Activated T-helper 17 cell treated with anti-CD3 and anti-CD28 coated beads, Interleukin-2, amount 50 U/mL, for 72 hours (primary cell): ENCODE measurements at regions not wholly inside any gene's neighbourhood (a gene's known extent, or its start where the extent isn't known, plus 50 kb on each side); places are given as distances from the start of the nearest gene placed in this dataset.
"Not testable (repeated sequence)": the region's sequence is repeated elsewhere in the genome, so short reads cannot be mapped to it uniquely, and the experiment has no call there.

Source experiments
- ATAC-seq: fragments of 150-1000 bp; cut with Tn5 transposase; replicated peaks from 2 replicates; pipeline ENCODE4 v1.10.0; 2021; ENCODE audit warnings: mild to moderate bottlenecking, moderate library complexity
- H3K27ac Mint-ChIP-seq: one replicate; pipeline ENCODE4 v1.8.0; 2022; ENCODE audit warnings: mixed read lengths
- H3K27me3 Mint-ChIP-seq: one replicate; pipeline ENCODE4 v1.8.0; 2022; ENCODE audit warnings: mixed read lengths
- H3K36me3 Mint-ChIP-seq: one replicate; pipeline ENCODE4 v1.8.0; 2022; ENCODE audit warnings: low read depth, mild to moderate bottlenecking, mixed read lengths
- H3K4me1 Mint-ChIP-seq: one replicate; pipeline ENCODE4 v1.8.0; 2022; ENCODE audit warnings: mixed read lengths
- H3K4me3 Mint-ChIP-seq: one replicate; pipeline ENCODE4 v1.8.0; 2022; ENCODE audit warnings: mild to moderate bottlenecking, mixed read lengths
- H3K9me3 Mint-ChIP-seq: one replicate; pipeline ENCODE4 v1.8.0; 2022; ENCODE audit warnings: mixed read lengths

GRCh38 chr2:75432761-75433361 lies 127.9 kb downstream of the EVA1A start:
- H3K36me3 Mint-ChIP-seq = no peaks in the 10 kb centered on the region
- H3K27ac Mint-ChIP-seq = no peak overlapping the region
- ATAC-seq = no peak
- H3K9me3 Mint-ChIP-seq = no peaks in the 10 kb centered on the region
- H3K27me3 Mint-ChIP-seq = peaks cover 32% of the 10 kb centered on the region
- H3K4me1 Mint-ChIP-seq = no peaks in the 10 kb centered on the region
- no peak overlapping the region for H3K4me3 Mint-ChIP-seq

GRCh38 chr2:75431763-75432162 lies 129.0 kb downstream of the EVA1A start:
- no peaks in the 10 kb centered on the region for H3K4me1 Mint-ChIP-seq
- H3K36me3 Mint-ChIP-seq = no peaks in the 10 kb centered on the region
- H3K27me3 Mint-ChIP-seq = peaks cover 38% of the 10 kb centered on the region
- no peaks in the 10 kb centered on the region for H3K9me3 Mint-ChIP-seq
- no peak overlapping the region for H3K4me3 Mint-ChIP-seq
- ATAC-seq = no peak
- no peak overlapping the region for H3K27ac Mint-ChIP-seq

GRCh38 chr2:75431276-75431675 lies 129.5 kb downstream of the EVA1A start:
- H3K9me3 Mint-ChIP-seq = no peaks in the 10 kb centered on the region
- H3K27ac Mint-ChIP-seq = no peak overlapping the region
- no peaks in the 10 kb centered on the region for H3K36me3 Mint-ChIP-seq
- peaks cover 35% of the 10 kb centered on the region for H3K27me3 Mint-ChIP-seq
- H3K4me1 Mint-ChIP-seq = no peaks in the 10 kb centered on the region
- no peak overlapping the region for H3K4me3 Mint-ChIP-seq
- ATAC-seq = no peak

GRCh38 chr2:75430449-75430848 lies 130.3 kb downstream of the EVA1A start:
- H3K9me3 Mint-ChIP-seq, H3K4me3 Mint-ChIP-seq, H3K27ac Mint-ChIP-seq, H3K36me3 Mint-ChIP-seq, ATAC-seq, H3K4me1 Mint-ChIP-seq: not testable (repeated sequence)
- H3K27me3 Mint-ChIP-seq = peaks cover 36% of the 10 kb centered on the region

- no peaks in the 10 kb centered on the region for H3K4me1 Mint-ChIP-seq
Measured at GRCh38 chr2:75428646-75429443, 131.9 kb downstream of the EVA1A start.

GRCh38 chr2:75428060-75428459 lies 132.7 kb downstream of the EVA1A start:
- no peak overlapping the region for H3K27ac Mint-ChIP-seq
- peaks cover 40% of the 10 kb centered on the region for H3K27me3 Mint-ChIP-seq
- H3K9me3 Mint-ChIP-seq = no peaks in the 10 kb centered on the region
- no peak for ATAC-seq
- no peaks in the 10 kb centered on the region for H3K36me3 Mint-ChIP-seq
- H3K4me1 Mint-ChIP-seq = no peaks in the 10 kb centered on the region
- no peak overlapping the region for H3K4me3 Mint-ChIP-seq

More at GRCh38 chr2:75428646-75429443, 131.9 kb downstream of the EVA1A start:
- peaks cover 38% of the 10 kb centered on the region for H3K27me3 Mint-ChIP-seq
- no peak overlapping the region for H3K4me3 Mint-ChIP-seq
- no peak overlapping the region for H3K27ac Mint-ChIP-seq
- H3K9me3 Mint-ChIP-seq = no peaks in the 10 kb centered on the region
- H3K36me3 Mint-ChIP-seq = no peaks in the 10 kb centered on the region
- no peak for ATAC-seq

- Mint-ChIP-seq H3K9me3 (no peaks in the 10 kb centered on the region), H3K4me1 (no peaks in the 10 kb centered on the region), H3K36me3 (no peaks in the 10 kb centered on the region), H3K27me3 (peaks cover 32% of the 10 kb centered on the region), H3K4me3 (no peak overlapping the region), H3K27ac (no peak overlapping the region)
- no peak for ATAC-seq
Measured at GRCh38 chr2:75424936-75425619, 135.7 kb downstream of the EVA1A start.

- H3K4me3 Mint-ChIP-seq = no peak overlapping the region
- no peaks in the 10 kb centered on the region for H3K4me1 Mint-ChIP-seq
- H3K9me3 Mint-ChIP-seq = no peaks in the 10 kb centered on the region
Measured at GRCh38 chr2:75421986-75422385, 138.8 kb downstream of the EVA1A start.

GRCh38 chr2:75416420-75417342 lies 144.1 kb downstream of the EVA1A start:
- no peaks in the 10 kb centered on the region for H3K36me3 Mint-ChIP-seq
- H3K4me3 Mint-ChIP-seq = no peak overlapping the region
- H3K27me3 Mint-ChIP-seq = peaks cover 28% of the 10 kb centered on the region
- H3K4me1 Mint-ChIP-seq = no peaks in the 10 kb centered on the region
- H3K27ac Mint-ChIP-seq = no peak overlapping the region
- no peak for ATAC-seq
- H3K9me3 Mint-ChIP-seq = no peaks in the 10 kb centered on the region

More at GRCh38 chr2:75421986-75422385, 138.8 kb downstream of the EVA1A start:
- Mint-ChIP-seq H3K27ac (no peak overlapping the region), H3K36me3 (no peaks in the 10 kb centered on the region), H3K27me3 (peaks cover 19% of the 10 kb centered on the region)
- ATAC-seq = no peak

- H3K27me3 Mint-ChIP-seq = peaks cover 27% of the 10 kb centered on the region
- H3K9me3 Mint-ChIP-seq = no peaks in the 10 kb centered on the region
- no peak overlapping the region for H3K27ac Mint-ChIP-seq
- no peaks in the 10 kb centered on the region for H3K36me3 Mint-ChIP-seq
- no peak overlapping the region for H3K4me3 Mint-ChIP-seq
- no peaks in the 10 kb centered on the region for H3K4me1 Mint-ChIP-seq
- no peak for ATAC-seq
Measured at GRCh38 chr2:75415731-75416130, 145.0 kb downstream of the EVA1A start.

GRCh38 chr2:75415111-75415626 lies 145.6 kb downstream of the EVA1A start:
- Mint-ChIP-seq H3K27ac (no peak overlapping the region), H3K9me3 (peaks cover 5% of the 10 kb centered on the region), H3K4me3 (no peak overlapping the region), H3K4me1 (no peaks in the 10 kb centered on the region), H3K27me3 (peaks cover 32% of the 10 kb centered on the region), H3K36me3 (no peaks in the 10 kb centered on the region)
- ATAC-seq = no peak

- Mint-ChIP-seq H3K27ac (no peak overlapping the region), H3K27me3 (peaks cover 44% of the 10 kb centered on the region), H3K4me3 (no peak overlapping the region), H3K4me1 (no peaks in the 10 kb centered on the region), H3K9me3 (peaks cover 7% of the 10 kb centered on the region), H3K36me3 (no peaks in the 10 kb centered on the region)
- no peak for ATAC-seq
Measured at GRCh38 chr2:75411574-75411973, 149.2 kb downstream of the EVA1A start.

- peaks cover 7% of the 10 kb centered on the region for H3K9me3 Mint-ChIP-seq
- peaks cover 47% of the 10 kb centered on the region for H3K27me3 Mint-ChIP-seq
- no peaks in the 10 kb centered on the region for H3K36me3 Mint-ChIP-seq
- no peak overlapping the region for H3K27ac Mint-ChIP-seq
- no peak overlapping the region for H3K4me3 Mint-ChIP-seq
- H3K4me1 Mint-ChIP-seq = no peaks in the 10 kb centered on the region
- no peak for ATAC-seq
Measured at GRCh38 chr2:75410702-75411101, 150.0 kb downstream of the EVA1A start.

- no peaks in the 10 kb centered on the region for H3K4me1 Mint-ChIP-seq
- H3K27ac Mint-ChIP-seq = no peak overlapping the region
- no peaks in the 10 kb centered on the region for H3K36me3 Mint-ChIP-seq
- peaks cover 7% of the 10 kb centered on the region for H3K9me3 Mint-ChIP-seq
- no peak overlapping the region for H3K4me3 Mint-ChIP-seq
- H3K27me3 Mint-ChIP-seq = peaks cover 52% of the 10 kb centered on the region
- no peak for ATAC-seq
Measured at GRCh38 chr2:75408771-75409170, 152.0 kb downstream of the EVA1A start.
